Islet precursor cell (in vitro differentiated cells): ENCODE measurements at regions not wholly inside any gene's neighbourhood (a gene's known extent, or its start where the extent isn't known, plus 50 kb on each side); places are given as distances from the start of the nearest gene placed in this dataset.
"Not testable (repeated sequence)": the region's sequence is repeated elsewhere in the genome, so short reads cannot be mapped to it uniquely, and the experiment has no call there.

ENCODE experiments used
- DNase-seq: peaks from one replicate; pipeline ENCODE4 v3.0.0-alpha.2; 2018

GRCh38 chr9:31243386-31243785, 1141.1 kb upstream of the ACO1 start:
- no peak for DNase-seq

DNA sequence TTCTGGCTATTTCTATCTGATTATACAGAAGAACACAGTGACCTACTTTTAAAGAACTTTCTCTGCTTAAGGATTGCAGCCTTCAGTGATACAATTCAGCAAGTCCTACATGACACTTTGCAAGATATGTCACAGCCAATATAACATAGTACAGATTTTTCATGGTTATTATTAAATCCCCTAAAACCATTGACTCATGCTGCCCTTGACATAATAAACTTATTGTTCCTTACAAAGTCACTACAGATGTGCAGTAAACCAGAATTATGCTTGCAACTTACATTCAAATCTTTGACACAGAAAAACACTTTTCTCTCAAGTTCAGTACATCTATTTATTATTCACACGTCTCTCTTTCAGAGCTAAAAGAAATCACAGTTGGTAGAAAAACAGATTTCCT, 1136.3 kb upstream of the ACO1 start:
- DNase-seq: no peak

GRCh38 chr9:31251386-31251785, 1133.1 kb upstream of the ACO1 start:
- DNase-seq: no peak

DNA sequence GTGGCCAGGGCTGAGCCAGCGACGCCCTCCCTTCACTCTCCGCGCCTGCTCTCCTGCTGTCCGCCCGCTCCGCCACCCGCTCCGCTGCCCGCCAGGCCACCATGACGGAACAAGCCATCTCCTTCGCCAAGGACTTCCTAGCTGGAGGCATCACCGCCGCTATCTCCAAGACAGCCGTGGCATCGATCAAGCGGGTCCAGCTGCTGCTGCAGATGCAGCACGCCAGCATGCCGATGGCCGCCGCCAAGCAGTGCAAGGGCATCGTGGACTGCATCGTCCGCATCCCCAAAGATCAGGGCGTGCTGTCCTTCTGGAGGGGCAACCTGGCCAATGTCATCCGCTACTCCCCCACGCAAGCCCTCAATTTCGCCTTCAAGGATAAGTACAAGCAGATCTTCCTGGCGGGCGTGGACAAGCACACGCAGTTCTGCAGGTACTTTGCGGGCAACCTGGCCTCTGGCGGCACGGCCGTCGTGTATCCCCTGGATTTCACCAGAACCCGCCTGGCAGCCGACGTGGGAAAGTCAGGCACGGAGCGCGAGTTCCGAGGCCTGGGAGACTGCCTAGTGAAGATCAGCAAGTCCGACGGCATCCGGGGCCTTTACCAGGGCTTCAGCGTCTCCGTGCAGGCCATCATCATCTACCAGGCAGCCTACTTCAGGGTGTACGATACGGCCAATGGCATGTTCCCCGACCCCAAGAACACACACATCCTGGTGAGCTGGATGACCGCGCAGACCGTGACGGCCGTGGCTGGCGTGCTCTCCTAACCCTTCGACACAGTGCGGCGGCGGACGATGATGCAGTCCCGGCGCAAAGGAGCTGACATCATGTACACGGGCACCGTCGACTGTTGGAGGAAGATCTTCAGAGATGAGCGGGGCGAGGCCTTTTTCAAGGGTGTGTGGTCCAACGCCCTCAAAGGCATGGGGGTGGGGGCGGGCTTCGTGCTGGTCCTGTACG, 1130.4 kb upstream of the ACO1 start:
- DNase-seq: no peak

DNA sequence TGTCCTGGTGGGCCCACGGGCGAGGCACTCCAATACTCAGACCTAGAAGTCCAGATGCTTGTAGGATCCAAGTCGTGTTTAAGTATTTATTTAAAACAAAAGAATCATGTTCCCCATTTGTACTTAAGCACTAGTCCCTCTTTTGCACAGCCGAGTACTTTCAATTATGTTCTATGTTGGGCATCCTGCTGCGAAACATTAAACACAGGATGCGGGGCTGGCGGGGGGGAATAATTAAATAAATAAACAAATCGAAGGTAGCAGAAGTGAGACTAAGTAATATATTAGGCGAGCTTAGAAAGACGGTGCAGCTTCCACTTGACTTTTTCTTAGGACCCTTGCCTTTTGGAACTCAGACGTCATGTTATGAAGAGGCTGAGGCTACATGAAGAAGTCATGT, 1129.2 kb upstream of the ACO1 start:
- no peak for DNase-seq

GRCh38 chr9:31259824-31260223, 1124.6 kb upstream of the ACO1 start:
- no peak for DNase-seq

- peak; percentile 81 for DNase-seq
Measured at GRCh38 chr9:31272456-31273295, 1111.8 kb upstream of the ACO1 start.

DNA sequence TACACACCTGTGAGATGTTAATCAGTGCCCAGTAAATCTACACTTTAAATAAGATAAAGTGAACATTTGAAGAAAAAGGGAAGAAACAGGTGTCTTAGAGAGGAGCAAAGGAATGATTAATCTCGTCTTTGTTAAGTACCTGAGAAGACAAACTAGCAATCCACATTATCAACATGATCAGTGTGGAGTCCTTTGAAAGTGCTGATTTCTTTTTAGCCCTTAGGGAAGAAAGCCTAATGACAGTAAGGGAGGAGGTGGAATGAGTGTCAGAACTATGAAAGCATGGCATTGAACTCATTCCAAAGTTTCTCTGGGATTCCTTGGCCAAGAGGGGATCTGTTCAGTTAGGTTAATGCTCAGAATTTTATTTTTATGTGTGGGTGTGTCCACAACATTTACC, 1109.0 kb upstream of the ACO1 start:
- DNase-seq: no peak

GRCh38 chr9:31290731-31291130, 1093.7 kb upstream of the ACO1 start:
- DNase-seq: no peak

DNA sequence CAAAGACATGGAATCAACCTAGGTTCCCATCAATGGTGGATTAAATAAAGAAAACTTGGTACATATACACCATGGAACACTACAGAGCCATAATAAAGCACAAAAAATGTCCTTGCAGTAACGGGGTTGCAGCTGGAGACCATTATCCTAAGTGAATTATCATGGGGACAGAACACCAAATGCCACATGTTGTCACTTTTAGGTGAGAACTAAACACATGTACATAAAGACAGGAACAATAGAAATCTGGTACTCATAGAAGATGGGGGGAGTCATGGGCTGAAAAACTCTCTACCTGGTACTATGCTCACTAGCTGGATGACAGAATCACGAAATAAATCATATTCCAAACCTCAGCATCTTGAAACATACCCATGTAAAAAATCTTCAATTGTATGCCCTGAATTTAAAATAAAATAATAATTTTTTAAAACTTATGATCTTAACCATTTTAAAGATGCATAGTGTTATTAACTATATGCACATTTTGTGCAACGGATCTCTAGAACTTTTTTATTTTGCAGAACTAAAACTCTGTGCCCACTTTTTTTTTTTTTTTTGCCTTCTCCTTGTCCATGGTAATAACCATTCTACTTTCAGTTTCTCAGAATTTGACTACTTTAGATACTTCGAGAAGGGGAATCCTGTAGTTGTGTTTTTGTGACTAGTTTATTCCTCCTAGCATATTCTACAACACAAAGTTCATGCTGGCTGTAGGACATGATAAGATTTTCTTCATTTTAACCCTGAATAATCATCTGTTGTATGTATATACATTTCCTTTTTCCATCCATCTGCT, 1081.6 kb upstream of the ACO1 start:
- DNase-seq: no peak

- no peak for DNase-seq
Measured at GRCh38 chr9:31304576-31304975, 1079.9 kb upstream of the ACO1 start.

DNA sequence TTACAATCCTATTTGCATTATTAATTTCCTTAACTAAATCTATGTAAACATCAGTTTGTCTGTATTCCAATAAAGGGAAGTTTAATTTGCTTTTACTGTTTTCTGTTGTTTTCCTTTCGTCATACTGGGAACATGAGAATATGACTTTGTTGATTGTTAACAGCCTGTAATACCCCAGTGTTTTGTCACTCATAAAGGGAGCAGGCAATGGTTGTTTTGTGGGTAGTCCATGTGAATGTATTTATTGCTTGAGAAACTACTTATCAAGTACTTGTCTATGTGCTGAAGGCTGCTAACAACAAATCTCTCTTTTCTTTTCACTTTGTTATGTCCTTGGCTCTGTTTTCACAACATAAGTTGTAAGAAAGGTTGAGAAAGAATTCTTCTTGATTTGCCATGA, 1070.2 kb upstream of the ACO1 start:
- DNase-seq: no peak

GRCh38 chr9:31320494-31320893, 1063.9 kb upstream of the ACO1 start:
- no peak for DNase-seq

DNA sequence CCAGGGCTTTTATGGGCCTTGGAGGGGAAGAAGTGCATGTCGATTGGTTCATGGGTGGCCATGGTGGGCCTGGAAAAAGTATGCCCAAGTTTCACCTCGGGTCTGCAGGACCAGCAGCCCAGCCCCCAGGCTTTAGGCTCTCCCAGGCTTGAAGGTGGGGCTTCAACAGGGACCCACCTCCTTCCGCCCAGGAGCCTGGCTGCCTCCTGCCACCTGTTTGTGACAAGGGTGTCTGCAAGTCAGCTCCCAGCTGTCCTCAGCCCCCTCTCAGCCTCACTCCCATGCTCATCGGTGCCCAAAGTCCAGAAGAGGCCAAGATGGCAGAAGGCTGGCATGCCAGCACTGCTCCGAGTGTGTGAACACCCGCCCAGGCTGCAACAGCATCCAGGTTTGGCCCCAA, 1063.2 kb upstream of the ACO1 start:
- DNase-seq: no peak

GRCh38 chr9:31321686-31322085, 1062.8 kb upstream of the ACO1 start:
- DNase-seq: no peak

- DNase-seq: no peak
Measured at GRCh38 chr9:31323726-31324444, 1060.6 kb upstream of the ACO1 start.

GRCh38 chr9:31325778-31326177, 1058.7 kb upstream of the ACO1 start:
- DNase-seq: no peak

- DNase-seq: not testable (repeated sequence)
Measured at GRCh38 chr9:31326883-31327282, 1057.6 kb upstream of the ACO1 start.

DNA sequence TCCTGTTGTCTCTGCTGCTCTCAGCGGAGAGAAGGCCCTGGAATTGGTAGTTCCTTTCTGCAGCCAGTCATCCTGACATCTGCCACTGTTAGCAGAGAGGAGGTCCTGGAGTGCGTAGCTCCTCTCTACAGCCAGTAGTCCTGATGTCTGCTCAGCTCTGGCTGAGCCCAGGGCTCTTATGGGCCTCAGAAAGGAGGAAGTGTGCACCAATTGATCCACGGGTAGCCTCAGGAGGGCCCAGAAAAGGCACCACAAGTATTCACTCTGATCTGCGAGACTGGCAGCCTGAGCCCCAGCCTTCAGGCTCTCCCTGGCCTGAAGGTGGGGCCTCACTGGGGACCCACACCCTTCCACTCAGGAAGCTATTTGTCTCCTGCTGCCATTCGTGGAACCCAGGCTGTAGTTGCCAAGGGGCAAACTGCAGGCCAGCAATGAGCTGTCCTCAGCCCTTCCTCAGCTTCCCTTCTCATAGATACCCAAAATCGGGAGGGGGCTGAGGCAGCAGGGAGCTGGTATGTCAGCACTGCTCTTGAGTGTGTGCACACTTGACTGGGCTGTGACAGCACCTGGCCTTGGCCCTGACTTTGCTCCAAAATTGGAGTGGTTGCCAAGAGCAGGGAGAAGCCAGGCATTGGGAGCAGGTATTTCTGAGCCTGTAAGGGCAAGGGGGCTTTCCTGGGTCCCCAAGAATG, 1049.5 kb upstream of the ACO1 start:
- DNase-seq: no peak

- DNase-seq: no peak
Measured at GRCh38 chr9:31335529-31336234, 1048.8 kb upstream of the ACO1 start.

DNA sequence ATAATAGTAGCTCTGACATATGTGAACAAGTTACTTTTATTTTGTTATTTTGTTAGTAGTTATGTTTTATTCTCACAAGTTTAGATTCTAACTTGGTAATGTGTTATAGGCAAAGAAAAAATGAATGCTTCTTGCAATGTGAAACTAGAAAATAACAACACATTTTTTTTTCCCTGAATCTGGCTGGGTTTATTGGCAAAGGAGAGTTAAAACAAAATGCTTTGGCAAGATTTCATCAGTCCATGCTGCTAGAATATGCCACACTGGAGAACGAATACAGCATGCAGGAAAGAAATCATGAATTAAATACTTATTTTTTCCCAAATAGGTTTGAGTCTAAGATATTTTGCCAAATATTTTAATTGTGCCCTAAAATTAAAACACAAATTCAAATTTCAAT, 1048.1 kb upstream of the ACO1 start:
- no peak for DNase-seq
